ENCODE measurements at regions not wholly inside any gene's neighbourhood (a gene's known extent, or its start where the extent isn't known, plus 50 kb on each side); places are given as distances from the start of the nearest gene placed in this dataset.

GRCh38 chr12:126084480-126084879 is 1019.2 kb downstream of the AACS start:
- no peak for TF ChIP-seq CTCF (IDR thresholded peaks at IDR 0.05)
- TF ChIP-seq EZH2 (IDR thresholded peaks at IDR 0.05; ENCODE audit: borderline replicate concordance, insufficient read depth, low read depth, low read length, poor library complexity, severe bottlenecking): no peak

All from B cell (primary cell).